OCI-LY1 (cell line): ENCODE measurements at regions not wholly inside any gene's neighbourhood (a gene's known extent, or its start where the extent isn't known, plus 50 kb on each side); places are given as distances from the start of the nearest gene placed in this dataset.

Source experiments
- CTCF ChIP-seq: fragments of 200-600 bp; sonication (generic), shearing (Covaris generic); IDR thresholded peaks from 2 replicates; pipeline ENCODE4 v1.5.1; 2017; ENCODE audit warnings: mild to moderate bottlenecking, antibody characterized with exemption, low read length, moderate library complexity, mixed read lengths
- EZH2 ChIP-seq: fragments of 200-600 bp; sonication (generic), shearing (Covaris generic); IDR thresholded peaks from 2 replicates; pipeline ENCODE4 v1.8.0; 2017; ENCODE audit warnings: borderline replicate concordance, mixed run types, mild to moderate bottlenecking, antibody characterized with exemption, low read length, moderate library complexity, mixed read lengths

GRCh38 chr3:6079561-6080179, 781.2 kb upstream of the GRM7 start:
- no peak for TF ChIP-seq CTCF
- TF ChIP-seq EZH2 = no peak
